ENCODE measurements at regions not wholly inside any gene's neighbourhood (a gene's known extent, or its start where the extent isn't known, plus 50 kb on each side); places are given as distances from the start of the nearest gene placed in this dataset.
A peak's percentile ranks its signal among the peaks of the same experiment; 100 is the strongest.
"Not testable (repeated sequence)": the region's sequence is repeated elsewhere in the genome, so short reads cannot be mapped to it uniquely, and the experiment has no call there.

DNA sequence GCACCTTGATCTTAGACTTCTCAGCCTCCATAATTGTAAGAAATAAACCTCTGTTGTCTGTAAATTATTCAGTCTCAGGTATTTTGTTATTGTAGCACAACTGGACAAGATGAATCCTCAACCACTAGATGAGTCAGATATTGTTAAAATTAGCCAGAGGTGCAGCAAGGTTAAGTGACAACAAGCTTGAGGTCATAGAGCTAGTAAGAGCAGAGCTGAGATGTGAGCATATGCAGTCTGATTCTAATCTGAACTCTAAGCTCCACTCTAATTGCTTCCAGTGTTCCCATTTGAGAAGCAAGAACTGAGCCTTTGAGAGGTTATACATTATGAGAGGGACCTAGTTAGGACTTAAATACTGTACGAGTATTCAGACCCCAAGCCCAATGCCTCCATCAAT is 93.1 kb downstream of the FZD1 start:
- Histone ChIP-seq H3K9ac (ENCODE audit: low read length) (no peak overlapping the region), H3K4me3 (ENCODE audit: low read length) (no peak overlapping the region), H2AFZ (ENCODE audit: low read length) (no peak overlapping the region), H3K9me2 (replicated peaks; ENCODE audit: low read length) (no peaks in the 10 kb centered on the region), H3K27me3 (ENCODE audit: low read length) (no peaks in the 10 kb centered on the region), H3K27ac (ENCODE audit: low read length) (no peak overlapping the region), H3K79me2 (ENCODE audit: low read length) (no peaks in the 10 kb centered on the region), H3K4me1 (ENCODE audit: insufficient read depth, low read length) (no peaks in the 10 kb centered on the region), H4K20me1 (ENCODE audit: low read length) (no peaks in the 10 kb centered on the region), H3K36me3 (ENCODE audit: low read depth, low read length) (no peaks in the 10 kb centered on the region), H3K4me2 (ENCODE audit: low read length) (no peak overlapping the region), H3K9me3 (ENCODE audit: low read length) (no peaks in the 10 kb centered on the region), H3F3A (ENCODE audit: low read length, unreplicated experiment) (no peaks in the 10 kb centered on the region)
- ChIA-PET POLR2A (ENCODE audit: unreplicated experiment) (no interaction called here), CTCF (no interaction called here)
- peak; percentile 25 for DNase-seq
- ATAC-seq = peak; percentile 59
- TF ChIP-seq, protein P1, sequence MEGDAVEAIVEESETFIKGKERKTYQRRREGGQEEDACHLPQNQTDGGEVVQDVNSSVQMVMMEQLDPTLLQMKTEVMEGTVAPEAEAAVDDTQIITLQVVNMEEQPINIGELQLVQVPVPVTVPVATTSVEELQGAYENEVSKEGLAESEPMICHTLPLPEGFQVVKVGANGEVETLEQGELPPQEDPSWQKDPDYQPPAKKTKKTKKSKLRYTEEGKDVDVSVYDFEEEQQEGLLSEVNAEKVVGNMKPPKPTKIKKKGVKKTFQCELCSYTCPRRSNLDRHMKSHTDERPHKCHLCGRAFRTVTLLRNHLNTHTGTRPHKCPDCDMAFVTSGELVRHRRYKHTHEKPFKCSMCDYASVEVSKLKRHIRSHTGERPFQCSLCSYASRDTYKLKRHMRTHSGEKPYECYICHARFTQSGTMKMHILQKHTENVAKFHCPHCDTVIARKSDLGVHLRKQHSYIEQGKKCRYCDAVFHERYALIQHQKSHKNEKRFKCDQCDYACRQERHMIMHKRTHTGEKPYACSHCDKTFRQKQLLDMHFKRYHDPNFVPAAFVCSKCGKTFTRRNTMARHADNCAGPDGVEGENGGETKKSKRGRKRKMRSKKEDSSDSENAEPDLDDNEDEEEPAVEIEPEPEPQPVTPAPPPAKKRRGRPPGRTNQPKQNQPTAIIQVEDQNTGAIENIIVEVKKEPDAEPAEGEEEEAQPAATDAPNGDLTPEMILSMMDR (conservative IDR thresholded peaks at IDR 0.05; ENCODE audit: low read depth, low read length) = no peak
- TF ChIP-seq EZH2phosphoT487 (IDR thresholded peaks at IDR 0.05; ENCODE audit: borderline replicate concordance, low read length) (no peak), EZH2 (IDR thresholded peaks at IDR 0.05; ENCODE audit: low read length, unreplicated experiment) (no peak)
- intact Hi-C loops (cut with micrococcal nuclease) = loop anchor here (10.0 kb wide), 1 partner anchor 197 kb away; no protein-coding TSS in a partner anchor
- BruUV-seq (replicated peaks) = no TSS peak

- ATAC-seq = no peak
- BruUV-seq (replicated peaks) = no TSS peak
- no peak overlapping the region for H2AFZ ChIP-seq (ENCODE audit: low read length)
- DNase-seq = no peak
- no peaks in the 10 kb centered on the region for H3K27me3 ChIP-seq (ENCODE audit: low read length)
- H3K4me2 ChIP-seq (ENCODE audit: low read length) = no peak overlapping the region
- POLR2A ChIA-PET (ENCODE audit: unreplicated experiment) = interaction anchor here (0.5 kb wide), 1 partner anchor 89 kb away, joined by 3 read pairs; no protein-coding TSS in a partner anchor
- TF ChIP-seq, protein P1 (conservative IDR thresholded peaks at IDR 0.05; ENCODE audit: low read depth, low read length) = no peak
- TF ChIP-seq EZH2phosphoT487 (IDR thresholded peaks at IDR 0.05; ENCODE audit: borderline replicate concordance, low read length) = no peak
- no peak for TF ChIP-seq EZH2 (IDR thresholded peaks at IDR 0.05; ENCODE audit: low read length, unreplicated experiment)
- no peaks in the 10 kb centered on the region for H3K36me3 ChIP-seq (ENCODE audit: low read depth, low read length)
- no peak overlapping the region for H3K9ac ChIP-seq (ENCODE audit: low read length)
- CTCF ChIA-PET = no interaction called here
- H3K4me3 ChIP-seq (ENCODE audit: low read length) = no peak overlapping the region
- H3K9me3 ChIP-seq (ENCODE audit: low read length) = no peaks in the 10 kb centered on the region
- H3K4me1 ChIP-seq (ENCODE audit: insufficient read depth, low read length) = no peaks in the 10 kb centered on the region
- H4K20me1 ChIP-seq (ENCODE audit: low read length) = no peaks in the 10 kb centered on the region
- no peaks in the 10 kb centered on the region for H3K79me2 ChIP-seq (ENCODE audit: low read length)
- no peak overlapping the region for H3K27ac ChIP-seq (ENCODE audit: low read length)
- no peaks in the 10 kb centered on the region for H3K9me2 ChIP-seq (replicated peaks; ENCODE audit: low read length)
- intact Hi-C loops (cut with micrococcal nuclease) = loop anchor here (10.0 kb wide), 1 partner anchor 197 kb away; no protein-coding TSS in a partner anchor
- H3F3A ChIP-seq (ENCODE audit: low read length, unreplicated experiment) = no peaks in the 10 kb centered on the region
These were observed 93.7 kb downstream of the FZD1 start for GRCh38 chr7:91357901-91358300.

DNA sequence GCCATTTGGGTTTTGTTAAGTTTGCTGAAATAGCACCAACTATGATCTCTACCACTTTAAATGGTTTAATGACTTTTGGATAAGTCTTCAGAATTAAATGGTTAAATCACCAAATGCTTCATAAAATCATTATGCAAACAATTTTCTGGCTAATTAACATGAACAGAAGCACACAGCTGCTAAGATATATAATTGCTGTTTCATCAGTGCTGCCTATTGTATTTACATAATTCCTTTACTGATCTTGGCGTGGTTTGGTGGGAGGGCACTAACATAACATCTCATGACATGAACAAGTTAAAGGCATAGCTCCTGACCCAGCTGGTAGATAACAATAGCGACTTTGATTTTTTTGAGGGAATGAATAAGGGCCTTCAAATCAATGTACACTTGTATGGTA is 94.1 kb downstream of the FZD1 start:
- ATAC-seq (no peak), DNase-seq (no peak)
- no peak overlapping the region for H2AFZ ChIP-seq (ENCODE audit: low read length)
- POLR2A ChIA-PET (ENCODE audit: unreplicated experiment) = interaction anchor here (0.5 kb wide), 1 partner anchor 89 kb away, joined by 3 read pairs; no protein-coding TSS in a partner anchor
- intact Hi-C loops (cut with micrococcal nuclease) = loop anchor here (10.0 kb wide), 1 partner anchor 196 kb away; no protein-coding TSS in a partner anchor
- no peaks in the 10 kb centered on the region for H3F3A ChIP-seq (ENCODE audit: low read length, unreplicated experiment)
- no peaks in the 10 kb centered on the region for H4K20me1 ChIP-seq (ENCODE audit: low read length)
- no peak overlapping the region for H3K27ac ChIP-seq (ENCODE audit: low read length)
- CTCF ChIA-PET = no interaction called here
- no peak overlapping the region for H3K4me3 ChIP-seq (ENCODE audit: low read length)
- no peaks in the 10 kb centered on the region for H3K9me2 ChIP-seq (replicated peaks; ENCODE audit: low read length)
- TF ChIP-seq, protein P1 (conservative IDR thresholded peaks at IDR 0.05; ENCODE audit: low read depth, low read length) = no peak
- no peak for TF ChIP-seq EZH2phosphoT487 (IDR thresholded peaks at IDR 0.05; ENCODE audit: borderline replicate concordance, low read length)
- TF ChIP-seq EZH2 (IDR thresholded peaks at IDR 0.05; ENCODE audit: low read length, unreplicated experiment) = no peak
- H3K36me3 ChIP-seq (ENCODE audit: low read depth, low read length) = no peaks in the 10 kb centered on the region
- no peak overlapping the region for H3K9ac ChIP-seq (ENCODE audit: low read length)
- H3K4me2 ChIP-seq (ENCODE audit: low read length) = no peak overlapping the region
- H3K79me2 ChIP-seq (ENCODE audit: low read length) = no peaks in the 10 kb centered on the region
- no TSS peak for BruUV-seq (replicated peaks)
- no peaks in the 10 kb centered on the region for H3K9me3 ChIP-seq (ENCODE audit: low read length)
- no peaks in the 10 kb centered on the region for H3K27me3 ChIP-seq (ENCODE audit: low read length)
- no peaks in the 10 kb centered on the region for H3K4me1 ChIP-seq (ENCODE audit: insufficient read depth, low read length)

GRCh38 chr7:91365097-91365496 is 100.9 kb downstream of the FZD1 start:
- H3K36me3 ChIP-seq (ENCODE audit: low read depth, low read length); DNase-seq; H3F3A ChIP-seq (ENCODE audit: low read length, unreplicated experiment); H3K79me2 ChIP-seq (ENCODE audit: low read length); H3K4me2 ChIP-seq (ENCODE audit: low read length); BruUV-seq (replicated peaks); intact Hi-C loops (cut with micrococcal nuclease); H3K9ac ChIP-seq (ENCODE audit: low read length); H3K9me2 ChIP-seq (replicated peaks; ENCODE audit: low read length); H3K4me1 ChIP-seq (ENCODE audit: insufficient read depth, low read length); H2AFZ ChIP-seq (ENCODE audit: low read length); H3K9me3 ChIP-seq (ENCODE audit: low read length); CTCF ChIA-PET; H4K20me1 ChIP-seq (ENCODE audit: low read length); POLR2A ChIA-PET (ENCODE audit: unreplicated experiment); H3K27ac ChIP-seq (ENCODE audit: low read length); H3K4me3 ChIP-seq (ENCODE audit: low read length); H3K27me3 ChIP-seq (ENCODE audit: low read length); ATAC-seq: not testable (repeated sequence)
